ENCODE measurements at regions not wholly inside any gene's neighbourhood (a gene's known extent, or its start where the extent isn't known, plus 50 kb on each side); places are given as distances from the start of the nearest gene placed in this dataset.

DNA sequence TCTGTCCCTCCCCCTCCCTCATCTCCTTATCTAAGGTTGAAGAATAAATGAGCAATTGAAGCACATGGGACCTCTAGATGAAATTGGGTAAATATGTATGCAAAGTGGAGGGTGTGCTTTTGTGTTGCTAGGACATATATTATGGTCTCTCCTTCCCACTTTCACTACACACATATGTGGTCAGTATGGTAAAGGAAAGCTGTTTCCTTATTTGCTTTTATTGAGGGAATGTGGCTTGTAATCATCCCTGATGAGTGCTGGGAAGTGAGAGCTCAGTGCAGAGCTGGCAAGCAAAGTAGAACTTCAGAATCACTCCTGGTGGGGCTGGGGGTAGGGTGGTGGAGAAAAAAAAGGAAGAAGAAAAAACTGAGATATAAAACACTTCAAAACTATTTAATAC is 189.9 kb upstream of the ATP5MC3 start:
- no peak for TF ChIP-seq POLR2A (IDR thresholded peaks at IDR 0.05; ENCODE audit: low read length)
- no peak for TF ChIP-seq GATA1 (IDR thresholded peaks at IDR 0.05; ENCODE audit: low read depth, low read length)
